Ovary (tissue), 3 donors: ENCODE measurements at regions not wholly inside any gene's neighbourhood (a gene's known extent, or its start where the extent isn't known, plus 50 kb on each side); places are given as distances from the start of the nearest gene placed in this dataset.

Source experiments
- POLR2A ChIP-seq: fragments of 450-650 bp; IDR thresholded peaks from one replicate; pipeline ENCODE4 v1.6.1; 2017; ENCODE audit warnings: antibody characterized with exemption, mild to moderate bottlenecking, moderate library complexity
- TF ChIP-seq, protein P1 (sequence below), 3 donors: fragments of 450-650 bp in 2 of 3; fragments of 200-600 bp in 1 of 3; IDR thresholded peaks; one replicate each; pipeline versions ENCODE4 v1.5.1 to v1.8.0; 2016 to 2022; ENCODE audit warnings: antibody characterized with exemption in 3 of 3, mild to moderate bottlenecking in 1 of 3
- donor health status: DM: no; HTN: no; CAD: no.

GRCh38 chr6:74573613-74574012, 632.2 kb downstream of the COL12A1 start:
- TF ChIP-seq, protein P1, sequence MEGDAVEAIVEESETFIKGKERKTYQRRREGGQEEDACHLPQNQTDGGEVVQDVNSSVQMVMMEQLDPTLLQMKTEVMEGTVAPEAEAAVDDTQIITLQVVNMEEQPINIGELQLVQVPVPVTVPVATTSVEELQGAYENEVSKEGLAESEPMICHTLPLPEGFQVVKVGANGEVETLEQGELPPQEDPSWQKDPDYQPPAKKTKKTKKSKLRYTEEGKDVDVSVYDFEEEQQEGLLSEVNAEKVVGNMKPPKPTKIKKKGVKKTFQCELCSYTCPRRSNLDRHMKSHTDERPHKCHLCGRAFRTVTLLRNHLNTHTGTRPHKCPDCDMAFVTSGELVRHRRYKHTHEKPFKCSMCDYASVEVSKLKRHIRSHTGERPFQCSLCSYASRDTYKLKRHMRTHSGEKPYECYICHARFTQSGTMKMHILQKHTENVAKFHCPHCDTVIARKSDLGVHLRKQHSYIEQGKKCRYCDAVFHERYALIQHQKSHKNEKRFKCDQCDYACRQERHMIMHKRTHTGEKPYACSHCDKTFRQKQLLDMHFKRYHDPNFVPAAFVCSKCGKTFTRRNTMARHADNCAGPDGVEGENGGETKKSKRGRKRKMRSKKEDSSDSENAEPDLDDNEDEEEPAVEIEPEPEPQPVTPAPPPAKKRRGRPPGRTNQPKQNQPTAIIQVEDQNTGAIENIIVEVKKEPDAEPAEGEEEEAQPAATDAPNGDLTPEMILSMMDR (IDR thresholded peaks at IDR 0.05): no peak
- no peak for TF ChIP-seq POLR2A
